ENCODE measurements at regions not wholly inside any gene's neighbourhood (a gene's known extent, or its start where the extent isn't known, plus 50 kb on each side); places are given as distances from the start of the nearest gene placed in this dataset.

DNA sequence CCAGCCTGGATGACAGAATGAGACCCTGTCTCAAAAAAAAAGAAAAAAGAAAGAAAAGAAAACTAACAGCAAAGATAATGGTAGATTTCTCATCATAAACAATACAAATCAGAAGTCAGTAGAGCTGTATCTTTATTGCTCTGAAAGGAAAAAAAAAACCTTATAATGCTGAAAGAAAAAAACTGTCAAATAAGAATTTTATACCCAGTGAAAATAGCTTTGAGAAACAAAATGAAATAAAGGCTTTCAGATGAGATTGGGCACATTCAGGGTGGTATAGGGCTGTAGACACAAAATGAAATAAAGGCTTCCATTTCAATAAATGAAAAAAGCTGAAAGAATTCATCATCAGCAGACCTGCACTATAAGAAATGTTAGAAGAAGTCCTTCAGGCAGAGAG is 105.0 kb upstream of the FOXN3 start:
- TF ChIP-seq, protein P1, sequence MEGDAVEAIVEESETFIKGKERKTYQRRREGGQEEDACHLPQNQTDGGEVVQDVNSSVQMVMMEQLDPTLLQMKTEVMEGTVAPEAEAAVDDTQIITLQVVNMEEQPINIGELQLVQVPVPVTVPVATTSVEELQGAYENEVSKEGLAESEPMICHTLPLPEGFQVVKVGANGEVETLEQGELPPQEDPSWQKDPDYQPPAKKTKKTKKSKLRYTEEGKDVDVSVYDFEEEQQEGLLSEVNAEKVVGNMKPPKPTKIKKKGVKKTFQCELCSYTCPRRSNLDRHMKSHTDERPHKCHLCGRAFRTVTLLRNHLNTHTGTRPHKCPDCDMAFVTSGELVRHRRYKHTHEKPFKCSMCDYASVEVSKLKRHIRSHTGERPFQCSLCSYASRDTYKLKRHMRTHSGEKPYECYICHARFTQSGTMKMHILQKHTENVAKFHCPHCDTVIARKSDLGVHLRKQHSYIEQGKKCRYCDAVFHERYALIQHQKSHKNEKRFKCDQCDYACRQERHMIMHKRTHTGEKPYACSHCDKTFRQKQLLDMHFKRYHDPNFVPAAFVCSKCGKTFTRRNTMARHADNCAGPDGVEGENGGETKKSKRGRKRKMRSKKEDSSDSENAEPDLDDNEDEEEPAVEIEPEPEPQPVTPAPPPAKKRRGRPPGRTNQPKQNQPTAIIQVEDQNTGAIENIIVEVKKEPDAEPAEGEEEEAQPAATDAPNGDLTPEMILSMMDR (IDR thresholded peaks at IDR 0.05; ENCODE audit: low read depth, low read length): no peak
- TF ChIP-seq POLR2A (IDR thresholded peaks at IDR 0.05; ENCODE audit: extremely low read depth, insufficient read length) (no peak), MYC (IDR thresholded peaks at IDR 0.05; ENCODE audit: low read depth, low read length) (no peak)
- TF ChIP-seq, protein P2, sequence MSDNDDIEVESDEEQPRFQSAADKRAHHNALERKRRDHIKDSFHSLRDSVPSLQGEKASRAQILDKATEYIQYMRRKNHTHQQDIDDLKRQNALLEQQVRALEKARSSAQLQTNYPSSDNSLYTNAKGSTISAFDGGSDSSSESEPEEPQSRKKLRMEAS (IDR thresholded peaks at IDR 0.05; ENCODE audit: low read depth, low read length): no peak

Data from NB4 (cell line).